ENCODE measurements at regions not wholly inside any gene's neighbourhood (a gene's known extent, or its start where the extent isn't known, plus 50 kb on each side); places are given as distances from the start of the nearest gene placed in this dataset.

- DNase-seq (ENCODE audit: low read depth in 2 of 2) = no peak
These were observed 358.5 kb downstream of the WDR72 start for GRCh38 chr15:53400986-53401385.

- no peak for DNase-seq (ENCODE audit: low read depth in 2 of 2)
These were observed 362.3 kb downstream of the WDR72 start for GRCh38 chr15:53397041-53397616.

GRCh38 chr15:53395871-53396270 lies 363.6 kb downstream of the WDR72 start:
- no peak for DNase-seq (ENCODE audit: low read depth in 2 of 2)

GRCh38 chr15:53390549-53390948 lies 368.9 kb downstream of the WDR72 start:
- no peak for DNase-seq (ENCODE audit: low read depth in 2 of 2)

GRCh38 chr15:53389271-53390037 lies 370.0 kb downstream of the WDR72 start:
- DNase-seq (ENCODE audit: low read depth in 2 of 2) = no peak

- no peak for DNase-seq (ENCODE audit: low read depth in 2 of 2)
These were observed 375.0 kb downstream of the WDR72 start for GRCh38 chr15:53384417-53384816.

GRCh38 chr15:53378096-53378800 lies 381.2 kb downstream of the WDR72 start:
- DNase-seq (ENCODE audit: low read depth in 2 of 2) = no peak

GRCh38 chr15:53367740-53368139 lies 391.7 kb downstream of the WDR72 start:
- DNase-seq (ENCODE audit: low read depth in 2 of 2) = no peak

GRCh38 chr15:53360881-53361280 lies 398.6 kb downstream of the WDR72 start:
- DNase-seq (ENCODE audit: low read depth in 2 of 2) = no peak

GRCh38 chr15:53359038-53359437 lies 400.4 kb downstream of the WDR72 start:
- no peak for DNase-seq (ENCODE audit: low read depth in 2 of 2)

- no peak for DNase-seq (ENCODE audit: low read depth in 2 of 2)
These were observed 404.6 kb downstream of the WDR72 start for GRCh38 chr15:53354874-53355273.

- DNase-seq (ENCODE audit: low read depth in 2 of 2) = no peak
These were observed 408.1 kb downstream of the WDR72 start for GRCh38 chr15:53351373-53351772.

GRCh38 chr15:53346583-53346982 lies 412.9 kb downstream of the WDR72 start:
- no peak for DNase-seq (ENCODE audit: low read depth in 2 of 2)

GRCh38 chr15:53331328-53332190 lies 427.9 kb downstream of the WDR72 start:
- no peak for DNase-seq (ENCODE audit: low read depth in 2 of 2)

- DNase-seq (ENCODE audit: low read depth in 2 of 2) = no peak
These were observed 431.1 kb downstream of the WDR72 start for GRCh38 chr15:53328341-53328740.

GRCh38 chr15:53324061-53324460 lies 435.4 kb downstream of the WDR72 start:
- DNase-seq (ENCODE audit: low read depth in 2 of 2) = no peak

GRCh38 chr15:53323191-53323590 lies 436.3 kb downstream of the WDR72 start:
- DNase-seq (ENCODE audit: low read depth in 2 of 2) = no peak

- DNase-seq (ENCODE audit: low read depth in 2 of 2) = no peak
These were observed 438.6 kb downstream of the WDR72 start for GRCh38 chr15:53320816-53321215.

GRCh38 chr15:53312707-53313106 lies 446.8 kb downstream of the WDR72 start:
- DNase-seq (ENCODE audit: low read depth in 2 of 2) = no peak

GRCh38 chr15:53310709-53311108 lies 448.8 kb downstream of the WDR72 start:
- no peak for DNase-seq (ENCODE audit: low read depth in 2 of 2)

- DNase-seq (ENCODE audit: low read depth in 2 of 2) = no peak
These were observed 451.4 kb downstream of the WDR72 start for GRCh38 chr15:53307952-53308624.
